ENCODE measurements at regions not wholly inside any gene's neighbourhood (a gene's known extent, or its start where the extent isn't known, plus 50 kb on each side); places are given as distances from the start of the nearest gene placed in this dataset.
"Not testable (repeated sequence)": the region's sequence is repeated elsewhere in the genome, so short reads cannot be mapped to it uniquely, and the experiment has no call there.

GRCh38 chr16:29262725-29263124 lies 143.8 kb downstream of the NPIPB11 start:
- TF ChIP-seq MAX (IDR thresholded peaks at IDR 0.05; ENCODE audit: low read depth, low read length); CTCF (IDR thresholded peaks at IDR 0.05; ENCODE audit: low read depth, low read length); POLR2A (IDR thresholded peaks at IDR 0.05; ENCODE audit: extremely low read depth, insufficient read length): not testable (repeated sequence)
